DND-41 (cell line): ENCODE measurements at regions not wholly inside any gene's neighbourhood (a gene's known extent, or its start where the extent isn't known, plus 50 kb on each side); places are given as distances from the start of the nearest gene placed in this dataset.

Experiments used
- ATAC-seq: fragments of 200-7000 bp; cut with Tn5 transposase; 3 replicates; pipeline ENCODE4 v1.9.1; 2021; ENCODE audit warnings: low read depth; ENCODE audit not compliant: insufficient read depth
- DNase-seq: peaks from one replicate; pipeline ENCODE4 v3.0.0-alpha.2; 2020
- H2AFZ ChIP-seq: 2 replicates; pipeline ENCODE4 v1.6.0; 2012; ENCODE audit warnings: low read depth, low read length
- H3K27ac ChIP-seq: 2 replicates; pipeline ENCODE4 v1.5.1; 2012; ENCODE audit warnings: low read length, inconsistent platforms
- H3K27me3 ChIP-seq: fragments of 200-600 bp; sonication (generic); 2 replicates; pipeline ENCODE4 v1.6.0; 2012; ENCODE audit warnings: low read length, mild to moderate bottlenecking, inconsistent platforms; ENCODE audit not compliant: insufficient read depth, poor library complexity
- H3K36me3 ChIP-seq: 2 replicates; pipeline ENCODE4 v1.5.1; 2012; ENCODE audit warnings: low read length, inconsistent platforms; ENCODE audit not compliant: insufficient read depth
- H3K4me1 ChIP-seq: 2 replicates; pipeline ENCODE4 v1.5.1; 2012; ENCODE audit warnings: mild to moderate bottlenecking, low read length; ENCODE audit not compliant: insufficient read depth
- H3K4me2 ChIP-seq: 2 replicates; pipeline ENCODE4 v1.6.0; 2012; ENCODE audit warnings: mild to moderate bottlenecking, moderate library complexity, low read length, inconsistent platforms; ENCODE audit not compliant: insufficient read depth
- H3K4me3 ChIP-seq, 2 experiments: fragments of 200-600 bp in 1 of 2; shearing (Covaris generic) in 1 of 2; 2 replicates each; pipeline ENCODE4 v1.5.1; 2012 to 2016; ENCODE audit warnings: inconsistent platforms in 2 of 2, low read length in 2 of 2, mild to moderate bottlenecking in 2 of 2, low read depth in 1 of 2, moderate library complexity in 1 of 2
- H3K79me2 ChIP-seq: 2 replicates; pipeline ENCODE4 v1.6.0; 2012; ENCODE audit warnings: low read length, inconsistent platforms; ENCODE audit not compliant: insufficient read depth
- H3K9ac ChIP-seq: 2 replicates; pipeline ENCODE4 v1.6.0; 2012; ENCODE audit warnings: low read depth, mild to moderate bottlenecking, inconsistent platforms, low read length, moderate library complexity
- H3K9me3 ChIP-seq: 2 replicates; pipeline ENCODE4 v1.5.1; 2012; ENCODE audit warnings: low read length, moderate library complexity, mild to moderate bottlenecking, inconsistent platforms; ENCODE audit not compliant: insufficient read depth, severe bottlenecking
- H4K20me1 ChIP-seq: 2 replicates; pipeline ENCODE4 v1.6.0; 2012; ENCODE audit warnings: low read length; ENCODE audit not compliant: insufficient read depth
- EZH2 ChIP-seq: IDR thresholded peaks from 3 replicates; pipeline ENCODE4 v1.6.1; 2012; ENCODE audit warnings: borderline replicate concordance, low read depth, mild to moderate bottlenecking, moderate library complexity, low read length, inconsistent platforms; ENCODE audit not compliant: severe bottlenecking
- TF ChIP-seq, protein P1 (sequence below): IDR thresholded peaks from 2 replicates; pipeline ENCODE4 v1.5.1; 2012; ENCODE audit warnings: borderline replicate concordance, low read length, moderate library complexity, mild to moderate bottlenecking; ENCODE audit not compliant: poor library complexity, severe bottlenecking; ENCODE audit errors: extremely low read depth

DNA sequence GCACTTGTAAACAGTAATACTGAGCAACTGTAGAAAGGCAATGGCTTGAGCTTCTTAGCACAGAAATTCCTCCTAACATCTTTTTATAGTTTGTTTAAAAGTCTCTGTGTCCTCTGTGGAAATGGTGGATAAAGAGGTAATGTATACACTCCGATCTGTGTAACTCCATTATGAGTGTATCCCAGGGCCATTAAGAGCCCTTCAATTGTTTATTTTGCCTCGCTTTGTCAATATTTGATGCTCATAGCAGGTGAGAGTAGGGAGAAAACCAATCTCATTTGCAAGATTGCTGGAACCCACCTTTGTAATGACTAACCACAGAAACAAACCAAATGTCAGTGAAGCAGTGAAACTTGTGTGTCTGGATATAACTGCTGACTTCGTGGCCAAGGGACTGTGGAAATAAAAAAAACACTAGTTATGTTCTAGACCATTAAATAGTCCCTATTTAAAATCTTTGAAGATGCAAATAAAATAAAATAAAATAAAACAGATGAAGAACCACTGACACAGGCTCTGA, 598.2 kb upstream of the BOD1L1 start:
- no peak overlapping the region for H3K27ac ChIP-seq
- H3K4me3 ChIP-seq: no peak overlapping the region
- H3K9me3 ChIP-seq: no peaks in the 10 kb centered on the region
- no peaks in the 10 kb centered on the region for H3K79me2 ChIP-seq
- H4K20me1 ChIP-seq: no peaks in the 10 kb centered on the region
- H3K9ac ChIP-seq: no peak overlapping the region
- H3K4me1 ChIP-seq: no peaks in the 10 kb centered on the region
- no peaks in the 10 kb centered on the region for H3K27me3 ChIP-seq
- no peak for ATAC-seq
- H3K4me2 ChIP-seq: no peak overlapping the region
- no peak overlapping the region for H2AFZ ChIP-seq
- no peaks in the 10 kb centered on the region for H3K36me3 ChIP-seq
- TF ChIP-seq EZH2: no peak
- no peak for DNase-seq

DNA sequence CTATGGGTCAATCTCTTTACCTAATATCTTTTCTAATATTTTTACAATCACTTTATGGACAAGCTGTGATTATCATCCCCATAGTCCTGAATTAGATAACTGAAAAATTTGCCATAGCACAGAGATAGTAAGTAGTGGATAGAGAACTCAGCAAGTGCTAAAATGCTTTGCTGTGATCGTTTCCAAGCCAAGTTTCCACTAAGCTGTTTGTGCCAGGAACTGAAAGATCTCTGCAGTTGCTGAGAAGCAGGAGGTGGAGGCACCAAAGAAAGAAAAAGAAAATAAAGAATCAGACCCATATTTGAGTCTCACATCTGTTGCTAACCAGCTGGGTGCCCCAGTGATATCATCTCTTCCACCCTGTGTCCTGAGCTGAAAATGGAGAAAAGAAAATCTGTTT, 605.6 kb upstream of the BOD1L1 start:
- Histone ChIP-seq H4K20me1 (no peaks in the 10 kb centered on the region), H3K4me2 (no peak overlapping the region), H3K4me1 (no peaks in the 10 kb centered on the region), H2AFZ (no peak overlapping the region), H3K4me3 (no peak overlapping the region), H3K27ac (no peak overlapping the region), H3K9me3 (no peaks in the 10 kb centered on the region), H3K9ac (no peak overlapping the region), H3K79me2 (no peaks in the 10 kb centered on the region), H3K27me3 (no peaks in the 10 kb centered on the region), H3K36me3 (no peaks in the 10 kb centered on the region)
- TF ChIP-seq EZH2: no peak
- TF ChIP-seq, protein P1, sequence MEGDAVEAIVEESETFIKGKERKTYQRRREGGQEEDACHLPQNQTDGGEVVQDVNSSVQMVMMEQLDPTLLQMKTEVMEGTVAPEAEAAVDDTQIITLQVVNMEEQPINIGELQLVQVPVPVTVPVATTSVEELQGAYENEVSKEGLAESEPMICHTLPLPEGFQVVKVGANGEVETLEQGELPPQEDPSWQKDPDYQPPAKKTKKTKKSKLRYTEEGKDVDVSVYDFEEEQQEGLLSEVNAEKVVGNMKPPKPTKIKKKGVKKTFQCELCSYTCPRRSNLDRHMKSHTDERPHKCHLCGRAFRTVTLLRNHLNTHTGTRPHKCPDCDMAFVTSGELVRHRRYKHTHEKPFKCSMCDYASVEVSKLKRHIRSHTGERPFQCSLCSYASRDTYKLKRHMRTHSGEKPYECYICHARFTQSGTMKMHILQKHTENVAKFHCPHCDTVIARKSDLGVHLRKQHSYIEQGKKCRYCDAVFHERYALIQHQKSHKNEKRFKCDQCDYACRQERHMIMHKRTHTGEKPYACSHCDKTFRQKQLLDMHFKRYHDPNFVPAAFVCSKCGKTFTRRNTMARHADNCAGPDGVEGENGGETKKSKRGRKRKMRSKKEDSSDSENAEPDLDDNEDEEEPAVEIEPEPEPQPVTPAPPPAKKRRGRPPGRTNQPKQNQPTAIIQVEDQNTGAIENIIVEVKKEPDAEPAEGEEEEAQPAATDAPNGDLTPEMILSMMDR: no peak
- ATAC-seq (no peak), DNase-seq (no peak)

DNA sequence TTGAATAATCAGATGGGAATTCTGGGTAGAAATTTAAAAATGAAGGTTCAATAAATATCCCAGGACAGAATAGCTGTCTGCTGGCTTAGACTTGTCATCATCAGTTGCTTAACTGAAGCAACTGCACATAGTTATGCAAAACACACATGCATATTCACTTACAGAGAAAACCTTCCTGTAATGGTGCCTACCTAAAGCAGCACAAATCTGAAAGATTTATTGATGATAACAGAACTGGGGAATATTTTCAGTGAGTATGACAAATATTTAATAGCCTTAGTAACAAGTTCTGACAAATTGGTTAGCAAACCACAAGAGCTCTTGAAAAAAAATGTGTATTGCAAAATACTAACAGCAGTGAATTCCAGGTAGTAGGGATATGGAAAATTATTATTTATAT, 606.8 kb upstream of the BOD1L1 start:
- H3K9ac ChIP-seq: no peak overlapping the region
- no peaks in the 10 kb centered on the region for H3K79me2 ChIP-seq
- TF ChIP-seq, protein P1: no peak
- TF ChIP-seq EZH2: no peak
- no peaks in the 10 kb centered on the region for H3K27me3 ChIP-seq
- no peaks in the 10 kb centered on the region for H3K4me1 ChIP-seq
- H3K36me3 ChIP-seq: no peaks in the 10 kb centered on the region
- no peak overlapping the region for H2AFZ ChIP-seq
- no peak for ATAC-seq
- no peak overlapping the region for H3K4me3 ChIP-seq
- no peak overlapping the region for H3K27ac ChIP-seq
- no peak for DNase-seq
- H3K4me2 ChIP-seq: no peak overlapping the region
- no peaks in the 10 kb centered on the region for H3K9me3 ChIP-seq
- H4K20me1 ChIP-seq: no peaks in the 10 kb centered on the region

DNA sequence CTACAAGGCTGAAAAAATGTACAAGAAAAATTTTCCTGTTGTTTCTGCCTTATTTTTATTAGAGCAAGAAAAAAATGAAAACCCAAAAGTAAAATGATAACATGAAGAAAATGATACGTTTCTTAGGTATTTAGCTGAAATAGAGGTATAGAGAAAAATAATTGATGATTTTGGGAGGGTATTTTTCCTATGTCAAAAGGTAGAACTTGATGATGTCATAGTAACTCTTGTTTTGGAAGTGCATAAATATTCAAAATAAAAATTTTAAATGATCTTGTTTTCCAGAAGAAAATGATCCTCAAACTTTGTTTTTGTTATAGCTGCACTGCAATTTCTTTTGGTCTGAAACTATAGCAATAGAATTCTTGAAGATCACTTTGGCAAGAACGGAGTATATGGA, 608.8 kb upstream of the BOD1L1 start:
- no peak overlapping the region for H2AFZ ChIP-seq
- no peak for TF ChIP-seq EZH2
- TF ChIP-seq, protein P1: no peak
- H3K9me3 ChIP-seq: no peaks in the 10 kb centered on the region

More for the DNA sequence above, 608.8 kb upstream of the BOD1L1 start:
- Histone ChIP-seq H3K4me1 (no peaks in the 10 kb centered on the region), H3K36me3 (no peaks in the 10 kb centered on the region), H3K79me2 (no peaks in the 10 kb centered on the region), H3K27me3 (no peaks in the 10 kb centered on the region), H3K9ac (no peak overlapping the region), H4K20me1 (no peaks in the 10 kb centered on the region), H3K4me2 (no peak overlapping the region), H3K27ac (no peak overlapping the region), H3K4me3 (no peak overlapping the region)
- DNase-seq (no peak), ATAC-seq (no peak)
